ENCODE measurements at regions not wholly inside any gene's neighbourhood (a gene's known extent, or its start where the extent isn't known, plus 50 kb on each side); places are given as distances from the start of the nearest gene placed in this dataset.

GRCh38 chr12:61646639-61647038 is 613.6 kb upstream of the USP15 start:
- no peak overlapping the region for H3K4me3 ChIP-seq (replicated peaks in 1 of 4; ENCODE audit: control extremely low read depth in 1 of 4, insufficient read depth in 1 of 4, low read depth in 3 of 4, low read length in 4 of 4)
- no peaks in the 10 kb centered on the region for H3K9me3 ChIP-seq (ENCODE audit: control insufficient read depth, insufficient read depth, low read depth, low read length)
- no peak for TF ChIP-seq CTCF (conservative IDR thresholded peaks at IDR 0.05 in 1 of 2, IDR thresholded peaks at IDR 0.05 in 1 of 2; ENCODE audit: low read depth in 1 of 2, low read length in 2 of 2)
- TF ChIP-seq EZH2 (IDR thresholded peaks at IDR 0.05; ENCODE audit: low read length, missing control alignments): no peak
- H3K9ac ChIP-seq (ENCODE audit: insufficient read depth, low read length): no peak overlapping the region
- no peak overlapping the region for H3K27ac ChIP-seq (ENCODE audit: insufficient read depth, low read length)
- no peak overlapping the region for H3K4me2 ChIP-seq (ENCODE audit: extremely low read depth, insufficient read depth, low read length)
- H2AFZ ChIP-seq (ENCODE audit: low read length): no peak overlapping the region
- H3K36me3 ChIP-seq (ENCODE audit: control insufficient read depth, insufficient read depth, low read length): no peaks in the 10 kb centered on the region
- H3K79me2 ChIP-seq (ENCODE audit: control insufficient read depth, insufficient read depth, low read length): no peaks in the 10 kb centered on the region
- H3K27me3 ChIP-seq (ENCODE audit: control insufficient read depth, insufficient read depth, low read length): no peaks in the 10 kb centered on the region
- DNase-seq (ENCODE audit: low read depth in 2 of 2): no peak
- no peaks in the 10 kb centered on the region for H3K4me1 ChIP-seq (ENCODE audit: control insufficient read depth, extremely low read depth, insufficient read depth, low read length)
- H4K20me1 ChIP-seq (ENCODE audit: control insufficient read depth, extremely low read depth, insufficient read depth, low read length): no peaks in the 10 kb centered on the region

- Histone ChIP-seq H2AFZ (ENCODE audit: low read length) (no peak overlapping the region), H4K20me1 (ENCODE audit: control insufficient read depth, extremely low read depth, insufficient read depth, low read length) (no peaks in the 10 kb centered on the region), H3K4me2 (ENCODE audit: extremely low read depth, insufficient read depth, low read length) (no peak overlapping the region), H3K4me3 (replicated peaks in 1 of 4; ENCODE audit: control extremely low read depth in 1 of 4, insufficient read depth in 1 of 4, low read depth in 3 of 4, low read length in 4 of 4) (no peak overlapping the region), H3K4me1 (ENCODE audit: control insufficient read depth, extremely low read depth, insufficient read depth, low read length) (no peaks in the 10 kb centered on the region), H3K9ac (ENCODE audit: insufficient read depth, low read length) (no peak overlapping the region), H3K9me3 (ENCODE audit: control insufficient read depth, insufficient read depth, low read depth, low read length) (no peaks in the 10 kb centered on the region), H3K36me3 (ENCODE audit: control insufficient read depth, insufficient read depth, low read length) (no peaks in the 10 kb centered on the region), H3K79me2 (ENCODE audit: control insufficient read depth, insufficient read depth, low read length) (no peaks in the 10 kb centered on the region), H3K27me3 (ENCODE audit: control insufficient read depth, insufficient read depth, low read length) (no peaks in the 10 kb centered on the region), H3K27ac (ENCODE audit: insufficient read depth, low read length) (no peak overlapping the region)
- TF ChIP-seq EZH2 (IDR thresholded peaks at IDR 0.05; ENCODE audit: low read length, missing control alignments) (no peak), CTCF (conservative IDR thresholded peaks at IDR 0.05 in 1 of 2, IDR thresholded peaks at IDR 0.05 in 1 of 2; ENCODE audit: low read depth in 1 of 2, low read length in 2 of 2) (no peak)
- DNase-seq (ENCODE audit: low read depth in 2 of 2): no peak
Observed at GRCh38 chr12:61647566-61647965, 612.6 kb upstream of the USP15 start.

- DNase-seq (ENCODE audit: low read depth in 2 of 2): no peak
- H3K27me3 ChIP-seq (ENCODE audit: control insufficient read depth, insufficient read depth, low read length): no peaks in the 10 kb centered on the region
Observed at GRCh38 chr12:61652265-61652664, 607.9 kb upstream of the USP15 start.

More at GRCh38 chr12:61652265-61652664, 607.9 kb upstream of the USP15 start:
- no peaks in the 10 kb centered on the region for H4K20me1 ChIP-seq (ENCODE audit: control insufficient read depth, extremely low read depth, insufficient read depth, low read length)
- no peaks in the 10 kb centered on the region for H3K9me3 ChIP-seq (ENCODE audit: control insufficient read depth, insufficient read depth, low read depth, low read length)
- H3K27ac ChIP-seq (ENCODE audit: insufficient read depth, low read length): no peak overlapping the region
- H3K4me3 ChIP-seq (replicated peaks in 1 of 4; ENCODE audit: control extremely low read depth in 1 of 4, insufficient read depth in 1 of 4, low read depth in 3 of 4, low read length in 4 of 4): no peak overlapping the region
- H3K9ac ChIP-seq (ENCODE audit: insufficient read depth, low read length): no peak overlapping the region
- no peak overlapping the region for H3K4me2 ChIP-seq (ENCODE audit: extremely low read depth, insufficient read depth, low read length)
- no peak overlapping the region for H2AFZ ChIP-seq (ENCODE audit: low read length)
- no peaks in the 10 kb centered on the region for H3K79me2 ChIP-seq (ENCODE audit: control insufficient read depth, insufficient read depth, low read length)
- H3K36me3 ChIP-seq (ENCODE audit: control insufficient read depth, insufficient read depth, low read length): no peaks in the 10 kb centered on the region
- no peak for TF ChIP-seq EZH2 (IDR thresholded peaks at IDR 0.05; ENCODE audit: low read length, missing control alignments)
- TF ChIP-seq CTCF (conservative IDR thresholded peaks at IDR 0.05 in 1 of 2, IDR thresholded peaks at IDR 0.05 in 1 of 2; ENCODE audit: low read depth in 1 of 2, low read length in 2 of 2): no peak
- H3K4me1 ChIP-seq (ENCODE audit: control insufficient read depth, extremely low read depth, insufficient read depth, low read length): no peaks in the 10 kb centered on the region

Data from fibroblast of lung (primary cell).